GM12878 (cell line): ENCODE measurements at regions not wholly inside any gene's neighbourhood (a gene's known extent, or its start where the extent isn't known, plus 50 kb on each side); places are given as distances from the start of the nearest gene placed in this dataset.

Source experiments
- ATAC-seq: fragments of 200-7000 bp; cut with Tn5 transposase; 3 replicates; pipeline ENCODE4 v1.9.1; 2020; ENCODE audit warnings: mild to moderate bottlenecking, moderate library complexity
- BruUV-seq: library from RNA; stranded (reverse); fragments of 400-500 nt; replicated peaks from 2 replicates; lab custom pipeline; 2021; lab: Mats Ljungman, UMichigan
- CTCF ChIA-PET: fragments of 300-600 bp; sonication (Branson Sonifier 250); formaldehyde crosslinking; extraction: SDS; loops from one replicate; lab custom pipeline; 2021; ENCODE audit warnings: inconsistent platforms; lab: Yijun Ruan, JAX
- POLR2A ChIA-PET: fragments of 350-600 bp; formaldehyde crosslinking; extraction: SDS; loops from one replicate; lab custom pipeline; 2021; ENCODE audit warnings: inconsistent platforms; lab: Charles Lee
- RAD21 ChIA-PET: fragments of 300-600 bp; sonication (Branson Sonifier 250); formaldehyde crosslinking; loops from one replicate; lab custom pipeline; 2023; ENCODE audit warnings: antibody characterized with exemption; ENCODE audit not compliant: unreplicated experiment; lab: Charles Lee
- SMC1A ChIA-PET: fragments of 300-600 bp; sonication (Branson Sonifier 250); formaldehyde crosslinking; loops from one replicate; lab custom pipeline; 2023; ENCODE audit not compliant: unreplicated experiment, uncharacterized antibody; lab: Charles Lee
- DNase-seq: peaks from one replicate; pipeline ENCODE4 v3.0.0-alpha.2; 2011; ENCODE audit warnings: low read depth, low spot score
- FAIRE-seq: peaks from 3 replicates; lab custom pipeline; 2011; peaks lifted over from hg19 to GRCh38; lab: Jason Lieb, UNC
- H2AFZ ChIP-seq: 2 replicates; pipeline ENCODE4 v1.6.0; 2011; ENCODE audit warnings: low read depth, low read length, control low read depth; ENCODE audit not compliant: control insufficient read depth
- H3K27ac ChIP-seq: 2 replicates; pipeline ENCODE4 v1.5.1; 2011; ENCODE audit warnings: control low read depth; ENCODE audit not compliant: control insufficient read depth, insufficient read depth
- H3K27me3 ChIP-seq, 2 experiments: replicated peaks in 1 of 2; 2 replicates each; pipeline versions ENCODE4 v1.6.0 to v1.6.1; 2011; ENCODE audit warnings: low read length in 1 of 2; ENCODE audit not compliant: control insufficient read depth in 2 of 2, insufficient read depth in 2 of 2
- H3K36me3 ChIP-seq, 2 experiments: 2 replicates each; pipeline ENCODE4 v1.5.1; 2011; ENCODE audit warnings: low read length in 1 of 2; ENCODE audit not compliant: control insufficient read depth in 2 of 2, insufficient read depth in 2 of 2
- H3K4me1 ChIP-seq: 2 replicates; pipeline ENCODE4 v1.6.1; 2011; ENCODE audit warnings: mild to moderate bottlenecking, low read length, moderate library complexity, mixed read lengths; ENCODE audit not compliant: control insufficient read depth, insufficient read depth
- H3K4me2 ChIP-seq: 2 replicates; pipeline ENCODE4 v1.6.0; 2011; ENCODE audit warnings: control low read depth; ENCODE audit not compliant: control insufficient read depth, insufficient read depth
- H3K4me3 ChIP-seq: fragments of 200-600 bp; sonication (generic); 2 replicates; pipeline ENCODE4 v1.5.1; 2016
- H3K79me2 ChIP-seq: 2 replicates; pipeline ENCODE4 v1.6.0; 2011; ENCODE audit warnings: low read length; ENCODE audit not compliant: control insufficient read depth, insufficient read depth
- H3K9ac ChIP-seq: 2 replicates; pipeline ENCODE4 v1.8.0; 2011; ENCODE audit warnings: low read length, control low read depth, mixed read lengths; ENCODE audit not compliant: control insufficient read depth, insufficient read depth
- H3K9me3 ChIP-seq: replicated peaks from 3 replicates; pipeline ENCODE4 v1.5.1; 2011; ENCODE audit warnings: mild to moderate bottlenecking, low read length; ENCODE audit not compliant: control insufficient read depth, insufficient read depth
- H4K20me1 ChIP-seq: 2 replicates; pipeline ENCODE4 v1.6.0; 2011; ENCODE audit not compliant: control insufficient read depth, insufficient read depth
- CBX3 ChIP-seq: fragments of 200-600 bp; sonication (generic); IDR thresholded peaks from 2 replicates; pipeline ENCODE4 v1.6.1; 2016; ENCODE audit warnings: low read depth, borderline replicate concordance
- CEBPZ ChIP-seq: fragments of 150-350 bp; IDR thresholded peaks from 2 replicates; pipeline ENCODE4 v1.6.1; 2016; ENCODE audit warnings: low read depth, low read length
- CUX1 ChIP-seq: IDR thresholded peaks from 2 replicates; pipeline ENCODE4 v1.6.1; 2012; ENCODE audit warnings: improper control_type of control experiment, low read depth, low read length; ENCODE audit not compliant: insufficient replicate concordance
- EGR1 ChIP-seq, 2 experiments: IDR thresholded peaks; 1 replicate in 1 of 2; 2 replicates in 1 of 2; pipeline ENCODE4 v1.6.1; 2011 to 2012; ENCODE audit warnings: low read depth in 2 of 2, low read length in 2 of 2, borderline replicate concordance in 1 of 2, mild to moderate bottlenecking in 1 of 2, moderate library complexity in 1 of 2
- JUND ChIP-seq: IDR thresholded peaks from 2 replicates; pipeline ENCODE4 v1.6.1; 2012; ENCODE audit warnings: low read depth, mild to moderate bottlenecking, low read length, improper control_type of control experiment, moderate library complexity
- MTA2 ChIP-seq: fragments of 450-650 bp; IDR thresholded peaks from 2 replicates; pipeline ENCODE4 v1.6.1; 2016; ENCODE audit warnings: low read depth, mild to moderate bottlenecking, moderate library complexity
- NFYB ChIP-seq: IDR thresholded peaks from 2 replicates; pipeline ENCODE4 v1.6.1; 2011; ENCODE audit warnings: low read depth, mild to moderate bottlenecking, low read length, improper control_type of control experiment, moderate library complexity; ENCODE audit not compliant: insufficient read depth
- PAX5 ChIP-seq: IDR thresholded peaks from 2 replicates; pipeline ENCODE4 v1.6.1; 2011; ENCODE audit warnings: low read depth, low read length, borderline replicate concordance
- PAX8 ChIP-seq: fragments of 450-650 bp; IDR thresholded peaks from 2 replicates; pipeline ENCODE4 v1.6.1; 2017; ENCODE audit warnings: mild to moderate bottlenecking, moderate library complexity
- SIX5 ChIP-seq: IDR thresholded peaks from 2 replicates; pipeline ENCODE4 v1.6.1; 2011; ENCODE audit warnings: mild to moderate bottlenecking, low read depth, low read length, moderate library complexity; ENCODE audit not compliant: severe bottlenecking
- ZBTB33 ChIP-seq: fragments of 450-650 bp; IDR thresholded peaks from 2 replicates; pipeline ENCODE4 v1.6.1; 2017; ENCODE audit warnings: mild to moderate bottlenecking
- ZNF207 ChIP-seq: fragments of 450-650 bp; IDR thresholded peaks from 2 replicates; pipeline ENCODE4 v1.6.1; 2014; ENCODE audit warnings: antibody characterized with exemption, mild to moderate bottlenecking, borderline replicate concordance
- in situ Hi-C: fragments of 300-500 bp; cut with MboI; formaldehyde crosslinking; loops from 9 replicates; pipeline ENCODE4 v1.14.3; 2018; ENCODE audit warnings: mixed read lengths
- intact Hi-C: fragments of 100-400 bp; cut with micrococcal nuclease; formaldehyde crosslinking; loops from one replicate; pipeline ENCODE4 v1.14.2; 2022; ENCODE audit not compliant: unreplicated experiment

- FAIRE-seq (no peak), DNase-seq (no peak), ATAC-seq (no peak)
- Histone ChIP-seq H3K79me2 (no peaks in the 10 kb centered on the region), H3K4me2 (no peak overlapping the region), H3K36me3 (no peaks in the 10 kb centered on the region), H3K9ac (no peak overlapping the region), H3K27ac (no peak overlapping the region), H3K9me3 (no peaks in the 10 kb centered on the region), H3K4me3 (no peak overlapping the region), H3K27me3 (no peaks in the 10 kb centered on the region), H2AFZ (no peak overlapping the region), H3K4me1 (no peaks in the 10 kb centered on the region), H4K20me1 (no peaks in the 10 kb centered on the region)
- POLR2A ChIA-PET, result no interaction called here
- CTCF ChIA-PET, result no interaction called here
- SMC1A ChIA-PET, result interaction anchor here (1.7 kb wide), 1 partner anchor 9 kb away, joined by 3 read pairs; no protein-coding TSS in a partner anchor
- intact Hi-C loops (no loop called here), in situ Hi-C loops (no loop called here)
- RAD21 ChIA-PET, result no interaction called here
- no TSS peak for BruUV-seq
- TF ChIP-seq MTA2 (no peak), ZBTB33 (no peak), ZNF207 (no peak), CBX3 (no peak), PAX8 (no peak), NFYB (no peak), EGR1 (IDR thresholded peaks at IDR 0.05; ENCODE audit: borderline replicate concordance in 1 of 2, low read depth in 2 of 2, low read length in 2 of 2) (no peak), CUX1 (no peak), PAX5 (no peak), SIX5 (no peak), CEBPZ (no peak), JUND (no peak)
Observed at GRCh38 chr13:90477216-90477615, 870.3 kb upstream of the MIR17HG start.
